ENCODE measurements at regions not wholly inside any gene's neighbourhood (a gene's known extent, or its start where the extent isn't known, plus 50 kb on each side); places are given as distances from the start of the nearest gene placed in this dataset.

GRCh38 chr13:67986234-67986633 is 756.1 kb upstream of the PCDH9 start:
- Histone ChIP-seq H3K36me3 (ENCODE audit: control insufficient read depth, insufficient read depth, low read length) (no peaks in the 10 kb centered on the region), H3K27me3 (ENCODE audit: control insufficient read depth, insufficient read depth, low read length) (no peaks in the 10 kb centered on the region), H3K4me3 (ENCODE audit: low read depth in 2 of 2, low read length in 2 of 2) (no peak overlapping the region), H3K4me1 (ENCODE audit: control insufficient read depth, insufficient read depth, low read length) (no peaks in the 10 kb centered on the region), H3K27ac (ENCODE audit: low read length) (no peak overlapping the region), H3K9me3 (ENCODE audit: control insufficient read depth, insufficient read depth, low read depth, low read length) (no peaks in the 10 kb centered on the region)
- intact Hi-C loops (cut with micrococcal nuclease; ENCODE audit: unreplicated experiment) (no loop called here), in situ Hi-C loops (cut with HindIII; ENCODE audit: low pct_unique_long_range_greater_than_20kb, low sequenced_read_pairs) (no loop called here)
- TF ChIP-seq REST (IDR thresholded peaks at IDR 0.05; ENCODE audit: insufficient read depth in 1 of 2, low read depth in 2 of 2, low read length in 1 of 2) (no peak), SIN3A (IDR thresholded peaks at IDR 0.05; ENCODE audit: borderline replicate concordance, insufficient read depth, low read depth, low read length) (no peak), POLR2AphosphoS5 (IDR thresholded peaks at IDR 0.05; ENCODE audit: low read depth, low read length) (no peak), CTCF (IDR thresholded peaks at IDR 0.05) (no peak), TCF7L2 (IDR thresholded peaks at IDR 0.05; ENCODE audit: low read depth, low read length) (no peak)
- BruUV-seq (replicated peaks) = no TSS peak
- CTCF ChIA-PET = no interaction called here
- no peak for DNase-seq (ENCODE audit: low read depth, low spot score)
- no peak for ATAC-seq
- POLR2A ChIA-PET = no interaction called here

- in situ Hi-C loops (cut with HindIII; ENCODE audit: low pct_unique_long_range_greater_than_20kb, low sequenced_read_pairs) (no loop called here), intact Hi-C loops (cut with micrococcal nuclease; ENCODE audit: unreplicated experiment) (no loop called here)
- Histone ChIP-seq H3K4me1 (ENCODE audit: control insufficient read depth, insufficient read depth, low read length) (no peaks in the 10 kb centered on the region), H3K27ac (ENCODE audit: low read length) (no peak overlapping the region), H3K9me3 (ENCODE audit: control insufficient read depth, insufficient read depth, low read depth, low read length) (no peaks in the 10 kb centered on the region), H3K4me3 (ENCODE audit: low read depth in 2 of 2, low read length in 2 of 2) (no peak overlapping the region), H3K27me3 (ENCODE audit: control insufficient read depth, insufficient read depth, low read length) (no peaks in the 10 kb centered on the region), H3K36me3 (ENCODE audit: control insufficient read depth, insufficient read depth, low read length) (no peaks in the 10 kb centered on the region)
- BruUV-seq (replicated peaks) = no TSS peak
- no peak for DNase-seq (ENCODE audit: low read depth, low spot score)
- ChIA-PET CTCF (no interaction called here), POLR2A (no interaction called here)
- TF ChIP-seq TCF7L2 (IDR thresholded peaks at IDR 0.05; ENCODE audit: low read depth, low read length) (no peak), SIN3A (IDR thresholded peaks at IDR 0.05; ENCODE audit: borderline replicate concordance, insufficient read depth, low read depth, low read length) (no peak), REST (IDR thresholded peaks at IDR 0.05; ENCODE audit: insufficient read depth in 1 of 2, low read depth in 2 of 2, low read length in 1 of 2) (no peak), POLR2AphosphoS5 (IDR thresholded peaks at IDR 0.05; ENCODE audit: low read depth, low read length) (no peak), CTCF (IDR thresholded peaks at IDR 0.05) (no peak)
- ATAC-seq = no peak
These were observed 746.9 kb upstream of the PCDH9 start for GRCh38 chr13:67977066-67977465.
